CD14-positive monocyte (primary cell): ENCODE measurements at regions not wholly inside any gene's neighbourhood (a gene's known extent, or its start where the extent isn't known, plus 50 kb on each side); places are given as distances from the start of the nearest gene placed in this dataset.

Source experiments
- DNase-seq, 3 donors: peaks; one replicate each; pipeline ENCODE4 v3.0.0-alpha.2; 2011 to 2022
- H2AFZ ChIP-seq: 2 replicates; pipeline ENCODE4 v1.6.0; 2012; ENCODE audit warnings: mild to moderate bottlenecking, low read depth, low read length, inconsistent platforms; ENCODE audit not compliant: insufficient read depth, poor library complexity, severe bottlenecking
- H3K27ac ChIP-seq, 2 donors: 1 replicate in 1 of 2; 2 replicates in 1 of 2; pipeline ENCODE4 v1.5.1; 2012 to 2013; ENCODE audit warnings: low read length in 2 of 2, control low read depth in 1 of 2, inconsistent platforms in 1 of 2, low read depth in 1 of 2, mild to moderate bottlenecking in 1 of 2
- H3K27me3 ChIP-seq, 2 donors: one replicate each; pipeline versions ENCODE4 v1.6.0 to v1.6.1; 2011 to 2013; ENCODE audit warnings: low read length in 2 of 2; ENCODE audit not compliant: control insufficient read depth in 2 of 2, insufficient read depth in 2 of 2
- H3K36me3 ChIP-seq, 2 donors: replicated peaks in 1 of 2; 1 replicate in 1 of 2; 2 replicates in 1 of 2; pipeline versions ENCODE4 v1.5.1 to v1.6.1; 2012 to 2013; ENCODE audit warnings: low read length in 2 of 2, control low read depth in 1 of 2, inconsistent platforms in 1 of 2, mild to moderate bottlenecking in 1 of 2; ENCODE audit not compliant: insufficient read depth in 2 of 2, control insufficient read depth in 1 of 2
- H3K4me1 ChIP-seq, 2 donors: 1 replicate in 1 of 2; 2 replicates in 1 of 2; pipeline versions ENCODE4 v1.5.1 to v1.6.1; 2012 to 2013; ENCODE audit warnings: low read length in 2 of 2, control low read depth in 1 of 2, inconsistent platforms in 1 of 2, mild to moderate bottlenecking in 1 of 2, moderate library complexity in 1 of 2; ENCODE audit not compliant: insufficient read depth in 2 of 2, control insufficient read depth in 1 of 2
- H3K4me2 ChIP-seq: replicated peaks from 2 replicates; pipeline ENCODE3; 2012; ENCODE audit warnings: low read length, moderate library complexity, mild to moderate bottlenecking; ENCODE audit not compliant: poor library complexity, severe bottlenecking; ENCODE audit errors: extremely low read depth
- H3K4me3 ChIP-seq, 3 experiments: fragments of 200-600 bp in 1 of 3; sonication (generic) in 1 of 3; replicated peaks in 1 of 3; 1 replicate in 2 of 3; 2 replicates in 1 of 3; pipeline ENCODE4 v1.5.1; 2011 to 2013; ENCODE audit warnings: low read length in 3 of 3, mild to moderate bottlenecking in 3 of 3, control low read depth in 2 of 3, low read depth in 2 of 3, inconsistent platforms in 1 of 3, moderate library complexity in 1 of 3
- H3K79me2 ChIP-seq: 2 replicates; pipeline ENCODE4 v1.6.0; 2012; ENCODE audit warnings: mild to moderate bottlenecking, control low read depth, inconsistent platforms, low read length, moderate library complexity; ENCODE audit not compliant: insufficient read depth
- H3K9ac ChIP-seq: 2 replicates; pipeline ENCODE4 v1.6.0; 2017; ENCODE audit warnings: low read length, mild to moderate bottlenecking; ENCODE audit not compliant: insufficient read depth, poor library complexity, severe bottlenecking
- H3K9me3 ChIP-seq, 2 donors: replicated peaks in 1 of 2; 1 replicate in 1 of 2; 2 replicates in 1 of 2; pipeline versions ENCODE4 v1.5.1 to v1.6.1; 2012 to 2013; ENCODE audit warnings: low read length in 2 of 2, control low read depth in 1 of 2; ENCODE audit not compliant: control insufficient read depth in 1 of 2, insufficient read depth in 1 of 2
- H4K20me1 ChIP-seq: 2 replicates; pipeline ENCODE4 v1.6.0; 2012; ENCODE audit warnings: mild to moderate bottlenecking, low read length, control low read depth, moderate library complexity; ENCODE audit not compliant: insufficient read depth
- H3K27ac Mint-ChIP-seq, 7 donors: one replicate each; pipeline ENCODE4 v1.8.0; 2020; ENCODE audit warnings: mild to moderate bottlenecking in 7 of 7, mixed read lengths in 7 of 7, moderate library complexity in 6 of 7, inconsistent platforms in 2 of 7
- H3K27me3 Mint-ChIP-seq, 3 donors: one replicate each; pipeline ENCODE4 v1.8.0; 2021 to 2022; ENCODE audit warnings: low read depth in 3 of 3, mild to moderate bottlenecking in 3 of 3, mixed read lengths in 3 of 3, moderate library complexity in 3 of 3, inconsistent platforms in 1 of 3
- H3K36me3 Mint-ChIP-seq, 2 donors: one replicate each; pipeline ENCODE4 v1.8.0; 2020; ENCODE audit warnings: mixed read lengths in 2 of 2, inconsistent platforms in 1 of 2, mild to moderate bottlenecking in 1 of 2
- H3K4me1 Mint-ChIP-seq: one replicate; pipeline ENCODE4 v1.8.0; 2020; ENCODE audit warnings: mild to moderate bottlenecking, mixed read lengths
- H3K4me3 Mint-ChIP-seq, 2 donors: one replicate each; pipeline ENCODE4 v1.8.0; 2020; ENCODE audit warnings: mild to moderate bottlenecking in 2 of 2, mixed read lengths in 2 of 2, moderate library complexity in 1 of 2
- H3K9me3 Mint-ChIP-seq, 7 donors: one replicate each; pipeline ENCODE4 v1.8.0; 2020 to 2022; ENCODE audit warnings: mixed read lengths in 7 of 7, mild to moderate bottlenecking in 6 of 7, moderate library complexity in 6 of 7, inconsistent platforms in 2 of 7
- WGBS: methylation state at CpG from one replicate; pipeline ENCODE4 v1.1.5; 2013; ENCODE audit warnings: missing lambda C conversion rate; ENCODE audit not compliant: insufficient coverage; 5-methylcytosine and 5-hydroxymethylcytosine counted together
- intact Hi-C, 2 donors: fragments of 100-400 bp; cut with micrococcal nuclease; formaldehyde crosslinking; loops; one replicate each; pipeline versions ENCODE4 v1.15.0 to v1.15.1; 2023
- TF ChIP-seq, protein P1 (sequence below): fragments of 200-600 bp; IDR thresholded peaks from one replicate; pipeline ENCODE4 v1.8.0; 2022; ENCODE audit warnings: antibody characterized with exemption, mild to moderate bottlenecking

DNA sequence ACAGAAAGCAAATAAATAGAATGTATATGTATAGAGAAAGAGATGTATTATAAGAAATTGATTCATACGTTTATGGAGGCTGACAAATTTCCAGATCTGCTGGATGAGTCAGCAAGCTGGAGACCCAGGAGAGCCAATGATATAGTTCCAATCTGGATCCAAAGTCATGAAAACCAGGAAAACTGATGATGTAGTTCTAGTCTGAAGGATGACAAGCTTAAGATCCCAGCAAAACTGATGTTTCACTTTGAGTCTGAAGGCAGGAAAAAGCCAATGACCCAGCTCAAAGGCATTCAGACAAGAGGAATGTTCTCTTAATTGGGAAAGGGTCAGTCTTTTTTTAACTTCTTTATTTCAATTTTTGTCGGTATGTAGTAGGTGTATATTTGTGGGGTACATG, 102.6 kb downstream of the LHFPL1 start:
- Mint-ChIP-seq H3K4me1 (no peaks in the 10 kb centered on the region), H3K36me3 (no peaks in the 10 kb centered on the region), H3K9me3 (peaks cover 0 to 5% (median 4%) of the 10 kb centered on the region in 7 donors), H3K4me3 (no peak overlapping the region), H3K27me3 (peaks cover 0 to 4% (median 2%) of the 10 kb centered on the region in 3 donors), H3K27ac (no peak overlapping the region)
- Histone ChIP-seq H3K27me3 (no peaks in the 10 kb centered on the region), H3K4me2 (no peak overlapping the region), H2AFZ (no peak overlapping the region), H4K20me1 (no peaks in the 10 kb centered on the region), H3K9me3 (no peaks in the 10 kb centered on the region), H3K36me3 (no peaks in the 10 kb centered on the region), H3K27ac (no peak overlapping the region), H3K9ac (no peak overlapping the region), H3K4me1 (no peaks in the 10 kb centered on the region), H3K4me3 (no peak overlapping the region), H3K79me2 (no peaks in the 10 kb centered on the region)
- DNase-seq = no peak
- intact Hi-C loops = no loop called here
- TF ChIP-seq, protein P1, sequence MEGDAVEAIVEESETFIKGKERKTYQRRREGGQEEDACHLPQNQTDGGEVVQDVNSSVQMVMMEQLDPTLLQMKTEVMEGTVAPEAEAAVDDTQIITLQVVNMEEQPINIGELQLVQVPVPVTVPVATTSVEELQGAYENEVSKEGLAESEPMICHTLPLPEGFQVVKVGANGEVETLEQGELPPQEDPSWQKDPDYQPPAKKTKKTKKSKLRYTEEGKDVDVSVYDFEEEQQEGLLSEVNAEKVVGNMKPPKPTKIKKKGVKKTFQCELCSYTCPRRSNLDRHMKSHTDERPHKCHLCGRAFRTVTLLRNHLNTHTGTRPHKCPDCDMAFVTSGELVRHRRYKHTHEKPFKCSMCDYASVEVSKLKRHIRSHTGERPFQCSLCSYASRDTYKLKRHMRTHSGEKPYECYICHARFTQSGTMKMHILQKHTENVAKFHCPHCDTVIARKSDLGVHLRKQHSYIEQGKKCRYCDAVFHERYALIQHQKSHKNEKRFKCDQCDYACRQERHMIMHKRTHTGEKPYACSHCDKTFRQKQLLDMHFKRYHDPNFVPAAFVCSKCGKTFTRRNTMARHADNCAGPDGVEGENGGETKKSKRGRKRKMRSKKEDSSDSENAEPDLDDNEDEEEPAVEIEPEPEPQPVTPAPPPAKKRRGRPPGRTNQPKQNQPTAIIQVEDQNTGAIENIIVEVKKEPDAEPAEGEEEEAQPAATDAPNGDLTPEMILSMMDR = no peak
- WGBS = no CpG with 5 or more reads among the region's 2 CpGs

DNA sequence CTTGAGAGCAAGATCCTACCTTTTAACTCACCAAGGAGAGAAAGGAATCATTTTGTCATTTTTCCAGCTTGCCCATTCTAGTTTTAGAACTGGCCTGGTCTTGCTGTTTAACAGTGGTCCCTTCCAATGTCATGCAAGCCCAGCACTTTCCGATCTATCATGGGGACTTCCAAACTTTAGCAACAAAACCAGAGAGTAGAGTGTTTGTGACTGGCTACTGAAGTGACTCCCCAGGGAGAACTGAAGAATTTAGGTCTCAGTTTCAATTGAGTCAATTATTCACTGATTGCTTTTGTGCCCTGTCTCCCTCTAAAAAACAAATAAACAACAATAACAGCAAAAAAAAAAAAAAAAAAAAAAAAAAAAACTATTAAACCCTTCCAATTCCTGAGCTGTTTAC, 108.3 kb downstream of the LHFPL1 start:
- H3K4me3 Mint-ChIP-seq = no peak overlapping the region
- H3K4me1 Mint-ChIP-seq = no peaks in the 10 kb centered on the region
- intact Hi-C loops = no loop called here
- H3K27me3 Mint-ChIP-seq = peaks cover 0 to 5% (median 0%) of the 10 kb centered on the region in 3 donors
- Histone ChIP-seq H3K9ac (no peak overlapping the region), H3K36me3 (no peaks in the 10 kb centered on the region), H3K4me1 (no peaks in the 10 kb centered on the region), H3K27me3 (peaks cover 0 to 2% of the 10 kb centered on the region in 2 donors), H3K4me3 (no peak overlapping the region), H2AFZ (no peak overlapping the region), H3K27ac (no peak overlapping the region), H3K79me2 (no peaks in the 10 kb centered on the region), H3K4me2 (no peak overlapping the region), H4K20me1 (no peaks in the 10 kb centered on the region), H3K9me3 (no peaks in the 10 kb centered on the region)
- H3K9me3 Mint-ChIP-seq = peaks cover 0 to 5% (median 2%) of the 10 kb centered on the region in 7 donors
- no CpG with 5 or more reads among the region's 1 CpG for WGBS
- TF ChIP-seq, protein P1 = no peak
- H3K36me3 Mint-ChIP-seq = no peaks in the 10 kb centered on the region
- no peak overlapping the region for H3K27ac Mint-ChIP-seq
- DNase-seq = no peak
